Coronary artery (tissue), 2 donors: ENCODE measurements at regions not wholly inside any gene's neighbourhood (a gene's known extent, or its start where the extent isn't known, plus 50 kb on each side); places are given as distances from the start of the nearest gene placed in this dataset.

Source experiments
- DNase-seq: peaks from one replicate; pipeline ENCODE4 v3.0.0-alpha.2; 2017; ENCODE audit warnings: low spot score
- H3K27ac ChIP-seq, 2 donors: fragments of 200-600 bp; sonication (generic); one replicate each; pipeline ENCODE4 v1.5.1; 2016 to 2019
- H3K4me3 ChIP-seq: fragments of 200-600 bp; sonication (generic); 2 replicates; pipeline ENCODE4 v1.5.1; 2016; ENCODE audit warnings: mild to moderate bottlenecking, moderate library complexity
- TF ChIP-seq, protein P1 (sequence below): fragments of 200-600 bp; sonication (generic); IDR thresholded peaks from one replicate; pipeline ENCODE4 v1.5.1; 2019; ENCODE audit warnings: antibody characterized with exemption

DNA sequence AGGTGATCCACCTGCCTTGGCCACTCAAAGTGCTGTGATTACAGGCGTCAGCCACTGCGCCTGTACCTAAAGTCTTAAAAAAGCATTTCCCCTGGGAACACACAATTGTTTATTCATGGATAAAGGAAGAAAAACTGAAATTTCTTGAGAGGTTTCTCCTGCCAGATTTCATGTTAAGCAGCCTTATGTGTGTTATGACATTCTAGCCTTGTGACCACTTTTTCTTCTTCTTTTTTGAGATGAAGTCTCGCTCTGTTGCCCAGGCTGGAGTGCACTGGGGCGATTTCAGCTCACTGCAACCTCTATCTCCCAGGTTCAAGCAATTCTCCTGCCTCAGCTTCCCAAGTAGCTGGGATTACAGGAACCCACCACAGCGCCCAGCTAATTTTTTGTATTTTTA lies 57.8 kb upstream of the PLAC8 start:
- Histone ChIP-seq H3K4me3 (no peak overlapping the region), H3K27ac (no peak overlapping the region)
- no peak for DNase-seq
- TF ChIP-seq, protein P1, sequence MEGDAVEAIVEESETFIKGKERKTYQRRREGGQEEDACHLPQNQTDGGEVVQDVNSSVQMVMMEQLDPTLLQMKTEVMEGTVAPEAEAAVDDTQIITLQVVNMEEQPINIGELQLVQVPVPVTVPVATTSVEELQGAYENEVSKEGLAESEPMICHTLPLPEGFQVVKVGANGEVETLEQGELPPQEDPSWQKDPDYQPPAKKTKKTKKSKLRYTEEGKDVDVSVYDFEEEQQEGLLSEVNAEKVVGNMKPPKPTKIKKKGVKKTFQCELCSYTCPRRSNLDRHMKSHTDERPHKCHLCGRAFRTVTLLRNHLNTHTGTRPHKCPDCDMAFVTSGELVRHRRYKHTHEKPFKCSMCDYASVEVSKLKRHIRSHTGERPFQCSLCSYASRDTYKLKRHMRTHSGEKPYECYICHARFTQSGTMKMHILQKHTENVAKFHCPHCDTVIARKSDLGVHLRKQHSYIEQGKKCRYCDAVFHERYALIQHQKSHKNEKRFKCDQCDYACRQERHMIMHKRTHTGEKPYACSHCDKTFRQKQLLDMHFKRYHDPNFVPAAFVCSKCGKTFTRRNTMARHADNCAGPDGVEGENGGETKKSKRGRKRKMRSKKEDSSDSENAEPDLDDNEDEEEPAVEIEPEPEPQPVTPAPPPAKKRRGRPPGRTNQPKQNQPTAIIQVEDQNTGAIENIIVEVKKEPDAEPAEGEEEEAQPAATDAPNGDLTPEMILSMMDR: no peak

DNA sequence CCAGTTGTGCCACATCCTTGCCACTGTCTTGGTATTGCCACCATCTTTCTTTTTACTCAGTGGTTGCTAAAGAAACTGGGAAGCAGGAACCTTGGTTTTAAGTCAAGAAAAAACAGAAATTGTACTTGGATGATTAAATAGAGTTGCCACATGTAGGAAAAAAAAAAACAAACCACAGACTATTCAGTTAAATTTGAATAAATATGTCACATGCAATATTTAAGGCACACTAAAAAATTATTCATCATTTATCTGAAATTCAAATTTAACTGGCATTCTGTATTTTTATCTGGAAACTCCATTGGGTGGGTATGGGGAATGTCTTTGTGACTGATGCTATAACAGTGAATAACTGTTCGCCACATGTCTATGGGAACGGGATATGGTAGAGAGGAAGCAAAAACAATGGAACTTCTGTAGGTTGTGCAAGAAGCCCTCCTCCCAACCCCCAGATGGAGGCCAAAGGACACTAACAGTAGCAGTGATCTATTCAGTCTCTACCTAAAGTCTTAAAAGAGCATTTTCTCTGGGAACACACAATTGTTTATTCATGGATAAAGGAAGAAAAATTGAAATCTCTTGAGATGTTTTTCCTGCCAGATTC lies 57.0 kb upstream of the PLAC8 start:
- Histone ChIP-seq H3K27ac (no peak overlapping the region), H3K4me3 (no peak overlapping the region)
- no peak for DNase-seq
- TF ChIP-seq, protein P1: no peak

DNA sequence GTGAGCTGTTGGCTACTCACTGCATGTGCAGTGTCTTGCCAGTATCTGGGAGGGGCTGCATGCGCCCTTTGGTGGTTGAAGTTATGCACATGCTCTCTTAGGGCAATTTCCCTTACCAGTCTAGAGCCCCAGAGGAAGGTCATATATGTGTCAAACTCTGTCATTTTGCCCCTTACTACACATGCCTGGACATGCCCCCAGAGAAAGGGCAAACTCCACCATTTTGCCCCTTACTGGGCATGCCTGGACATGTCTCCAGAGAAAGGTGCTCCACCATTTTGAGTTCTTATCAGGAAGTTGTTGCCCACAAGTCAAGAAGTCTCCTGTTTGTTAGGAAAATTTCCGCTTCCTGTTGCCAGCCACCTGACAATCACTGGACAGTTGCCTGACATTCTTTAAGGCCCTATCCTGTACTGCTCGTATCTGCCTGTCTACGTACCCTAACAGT lies 56.4 kb upstream of the PLAC8 start:
- DNase-seq: no peak
- TF ChIP-seq, protein P1: no peak
- Histone ChIP-seq H3K4me3 (no peak overlapping the region), H3K27ac (no peak overlapping the region)
